H1 (cell line): ENCODE measurements at regions not wholly inside any gene's neighbourhood (a gene's known extent, or its start where the extent isn't known, plus 50 kb on each side); places are given as distances from the start of the nearest gene placed in this dataset.

Experiments
- CHD1 ChIP-seq: IDR thresholded peaks from 2 replicates; pipeline ENCODE4 v1.6.1; 2012; ENCODE audit warnings: low read depth, low read length, improper control_type of control experiment
- SP1 ChIP-seq: IDR thresholded peaks from 2 replicates; pipeline ENCODE4 v1.6.1; 2011; ENCODE audit warnings: low read depth, low read length
- SUZ12 ChIP-seq: fragments of 200-600 bp; sonication (generic); IDR thresholded peaks from 2 replicates; pipeline ENCODE4 v1.6.1; 2012; ENCODE audit warnings: mild to moderate bottlenecking, inconsistent platforms, low read length, moderate library complexity, mixed read lengths
- TF ChIP-seq, protein P1 (sequence below): fragments of 300-600 bp; sonication (generic); IDR thresholded peaks from 2 replicates; pipeline ENCODE4 v1.7.1; 2012; ENCODE audit warnings: low read length, moderate library complexity, mild to moderate bottlenecking, inconsistent platforms; ENCODE audit not compliant: insufficient replicate concordance

DNA sequence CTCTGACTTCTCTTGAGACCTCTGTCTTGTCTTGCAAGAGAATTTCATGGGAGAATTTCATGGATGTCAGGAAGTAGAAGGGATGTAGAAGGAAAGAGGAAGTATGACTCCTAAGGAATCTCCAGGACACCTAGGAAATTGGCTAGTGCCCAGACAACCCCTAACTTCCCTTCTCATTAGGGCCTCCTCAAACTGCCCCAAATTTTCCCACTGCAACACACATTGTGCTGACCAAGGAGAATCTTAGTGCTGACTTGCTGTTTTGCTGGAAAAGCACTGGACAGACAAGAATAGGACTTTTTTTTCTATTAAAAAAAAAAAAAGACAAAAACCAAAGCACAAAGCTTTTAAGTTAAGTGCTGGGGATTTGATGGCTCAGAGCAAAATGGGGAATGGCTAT is 236.1 kb upstream of the CADM1 start (continued):
- TF ChIP-seq, protein P1, sequence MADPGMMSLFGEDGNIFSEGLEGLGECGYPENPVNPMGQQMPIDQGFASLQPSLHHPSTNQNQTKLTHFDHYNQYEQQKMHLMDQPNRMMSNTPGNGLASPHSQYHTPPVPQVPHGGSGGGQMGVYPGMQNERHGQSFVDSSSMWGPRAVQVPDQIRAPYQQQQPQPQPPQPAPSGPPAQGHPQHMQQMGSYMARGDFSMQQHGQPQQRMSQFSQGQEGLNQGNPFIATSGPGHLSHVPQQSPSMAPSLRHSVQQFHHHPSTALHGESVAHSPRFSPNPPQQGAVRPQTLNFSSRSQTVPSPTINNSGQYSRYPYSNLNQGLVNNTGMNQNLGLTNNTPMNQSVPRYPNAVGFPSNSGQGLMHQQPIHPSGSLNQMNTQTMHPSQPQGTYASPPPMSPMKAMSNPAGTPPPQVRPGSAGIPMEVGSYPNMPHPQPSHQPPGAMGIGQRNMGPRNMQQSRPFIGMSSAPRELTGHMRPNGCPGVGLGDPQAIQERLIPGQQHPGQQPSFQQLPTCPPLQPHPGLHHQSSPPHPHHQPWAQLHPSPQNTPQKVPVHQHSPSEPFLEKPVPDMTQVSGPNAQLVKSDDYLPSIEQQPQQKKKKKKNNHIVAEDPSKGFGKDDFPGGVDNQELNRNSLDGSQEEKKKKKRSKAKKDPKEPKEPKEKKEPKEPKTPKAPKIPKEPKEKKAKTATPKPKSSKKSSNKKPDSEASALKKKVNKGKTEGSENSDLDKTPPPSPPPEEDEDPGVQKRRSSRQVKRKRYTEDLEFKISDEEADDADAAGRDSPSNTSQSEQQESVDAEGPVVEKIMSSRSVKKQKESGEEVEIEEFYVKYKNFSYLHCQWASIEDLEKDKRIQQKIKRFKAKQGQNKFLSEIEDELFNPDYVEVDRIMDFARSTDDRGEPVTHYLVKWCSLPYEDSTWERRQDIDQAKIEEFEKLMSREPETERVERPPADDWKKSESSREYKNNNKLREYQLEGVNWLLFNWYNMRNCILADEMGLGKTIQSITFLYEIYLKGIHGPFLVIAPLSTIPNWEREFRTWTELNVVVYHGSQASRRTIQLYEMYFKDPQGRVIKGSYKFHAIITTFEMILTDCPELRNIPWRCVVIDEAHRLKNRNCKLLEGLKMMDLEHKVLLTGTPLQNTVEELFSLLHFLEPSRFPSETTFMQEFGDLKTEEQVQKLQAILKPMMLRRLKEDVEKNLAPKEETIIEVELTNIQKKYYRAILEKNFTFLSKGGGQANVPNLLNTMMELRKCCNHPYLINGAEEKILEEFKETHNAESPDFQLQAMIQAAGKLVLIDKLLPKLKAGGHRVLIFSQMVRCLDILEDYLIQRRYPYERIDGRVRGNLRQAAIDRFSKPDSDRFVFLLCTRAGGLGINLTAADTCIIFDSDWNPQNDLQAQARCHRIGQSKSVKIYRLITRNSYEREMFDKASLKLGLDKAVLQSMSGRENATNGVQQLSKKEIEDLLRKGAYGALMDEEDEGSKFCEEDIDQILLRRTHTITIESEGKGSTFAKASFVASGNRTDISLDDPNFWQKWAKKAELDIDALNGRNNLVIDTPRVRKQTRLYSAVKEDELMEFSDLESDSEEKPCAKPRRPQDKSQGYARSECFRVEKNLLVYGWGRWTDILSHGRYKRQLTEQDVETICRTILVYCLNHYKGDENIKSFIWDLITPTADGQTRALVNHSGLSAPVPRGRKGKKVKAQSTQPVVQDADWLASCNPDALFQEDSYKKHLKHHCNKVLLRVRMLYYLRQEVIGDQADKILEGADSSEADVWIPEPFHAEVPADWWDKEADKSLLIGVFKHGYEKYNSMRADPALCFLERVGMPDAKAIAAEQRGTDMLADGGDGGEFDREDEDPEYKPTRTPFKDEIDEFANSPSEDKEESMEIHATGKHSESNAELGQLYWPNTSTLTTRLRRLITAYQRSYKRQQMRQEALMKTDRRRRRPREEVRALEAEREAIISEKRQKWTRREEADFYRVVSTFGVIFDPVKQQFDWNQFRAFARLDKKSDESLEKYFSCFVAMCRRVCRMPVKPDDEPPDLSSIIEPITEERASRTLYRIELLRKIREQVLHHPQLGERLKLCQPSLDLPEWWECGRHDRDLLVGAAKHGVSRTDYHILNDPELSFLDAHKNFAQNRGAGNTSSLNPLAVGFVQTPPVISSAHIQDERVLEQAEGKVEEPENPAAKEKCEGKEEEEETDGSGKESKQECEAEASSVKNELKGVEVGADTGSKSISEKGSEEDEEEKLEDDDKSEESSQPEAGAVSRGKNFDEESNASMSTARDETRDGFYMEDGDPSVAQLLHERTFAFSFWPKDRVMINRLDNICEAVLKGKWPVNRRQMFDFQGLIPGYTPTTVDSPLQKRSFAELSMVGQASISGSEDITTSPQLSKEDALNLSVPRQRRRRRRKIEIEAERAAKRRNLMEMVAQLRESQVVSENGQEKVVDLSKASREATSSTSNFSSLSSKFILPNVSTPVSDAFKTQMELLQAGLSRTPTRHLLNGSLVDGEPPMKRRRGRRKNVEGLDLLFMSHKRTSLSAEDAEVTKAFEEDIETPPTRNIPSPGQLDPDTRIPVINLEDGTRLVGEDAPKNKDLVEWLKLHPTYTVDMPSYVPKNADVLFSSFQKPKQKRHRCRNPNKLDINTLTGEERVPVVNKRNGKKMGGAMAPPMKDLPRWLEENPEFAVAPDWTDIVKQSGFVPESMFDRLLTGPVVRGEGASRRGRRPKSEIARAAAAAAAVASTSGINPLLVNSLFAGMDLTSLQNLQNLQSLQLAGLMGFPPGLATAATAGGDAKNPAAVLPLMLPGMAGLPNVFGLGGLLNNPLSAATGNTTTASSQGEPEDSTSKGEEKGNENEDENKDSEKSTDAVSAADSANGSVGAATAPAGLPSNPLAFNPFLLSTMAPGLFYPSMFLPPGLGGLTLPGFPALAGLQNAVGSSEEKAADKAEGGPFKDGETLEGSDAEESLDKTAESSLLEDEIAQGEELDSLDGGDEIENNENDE: no peak
- TF ChIP-seq SUZ12 (no peak), SP1 (no peak), CHD1 (no peak)
- TF ChIP-seq, all 59 proteins: peak for 0
